HG03025 (cell line): ENCODE measurements at regions not wholly inside any gene's neighbourhood (a gene's known extent, or its start where the extent isn't known, plus 50 kb on each side); places are given as distances from the start of the nearest gene placed in this dataset.

ENCODE experiments used
- ATAC-seq: cut with Tn5 transposase; IDR thresholded peaks from one replicate; pipeline ENCODE4 v1.9.1; 2021; ENCODE audit warnings: mild to moderate bottlenecking, moderate library complexity; ENCODE audit not compliant: unreplicated experiment, low FRiP score

DNA sequence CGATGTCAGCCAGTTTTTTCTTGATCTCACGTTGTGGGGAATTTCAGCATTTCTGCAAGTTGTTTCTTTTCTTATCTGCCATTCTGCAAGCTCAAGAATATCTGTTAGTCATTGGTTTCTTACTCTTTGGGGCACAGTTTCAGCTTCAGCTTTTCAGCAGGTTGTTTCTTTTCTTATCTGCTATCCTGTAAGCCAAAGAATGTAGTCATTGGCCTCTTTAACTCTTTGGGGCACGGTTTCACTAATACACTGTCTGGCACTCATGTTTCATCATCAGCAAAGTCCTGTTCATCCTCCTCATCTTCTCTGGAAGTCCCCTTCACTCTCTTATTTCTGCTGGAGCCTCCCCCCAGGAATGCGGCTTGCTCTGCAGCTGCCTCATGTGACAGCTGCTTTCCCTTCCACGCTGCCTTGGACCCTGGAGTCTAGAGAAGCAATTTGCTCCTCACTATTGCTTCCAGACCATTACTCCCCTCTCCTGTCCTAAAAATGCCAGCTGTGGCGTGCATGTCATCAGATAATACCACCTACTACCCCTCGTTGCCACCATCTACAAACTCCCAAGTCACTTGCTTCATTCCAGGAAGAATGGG, 67.0 kb upstream of the CACNA1E start:
- ATAC-seq = no peak

GRCh38 chr1:181417915-181418314, 65.4 kb upstream of the CACNA1E start:
- ATAC-seq = no peak

- ATAC-seq = no peak
These were observed 59.9 kb upstream of the CACNA1E start for GRCh38 chr1:181423301-181423918.

GRCh38 chr1:181424786-181425403, 58.4 kb upstream of the CACNA1E start:
- ATAC-seq = peak; percentile 52

DNA sequence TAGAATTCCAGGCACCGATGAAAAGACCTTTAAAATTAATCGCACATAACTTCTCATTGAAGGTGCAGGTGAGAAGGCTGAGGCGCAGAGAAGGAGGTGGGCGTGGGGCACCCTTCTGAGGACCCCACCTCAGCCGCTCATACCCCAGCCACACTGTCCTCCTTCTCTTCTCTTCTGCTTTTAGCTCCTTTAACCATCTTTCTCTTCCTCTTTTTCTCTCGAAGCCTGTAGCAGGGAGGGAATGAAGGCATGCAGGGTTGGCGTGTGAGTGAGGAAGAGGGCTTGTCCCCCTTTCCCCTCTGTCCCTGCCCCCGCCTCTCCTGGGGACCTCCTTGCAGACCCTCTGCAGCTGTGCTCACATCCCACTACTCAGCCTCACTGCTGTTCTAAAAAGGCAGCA, 57.8 kb upstream of the CACNA1E start:
- ATAC-seq = no peak

DNA sequence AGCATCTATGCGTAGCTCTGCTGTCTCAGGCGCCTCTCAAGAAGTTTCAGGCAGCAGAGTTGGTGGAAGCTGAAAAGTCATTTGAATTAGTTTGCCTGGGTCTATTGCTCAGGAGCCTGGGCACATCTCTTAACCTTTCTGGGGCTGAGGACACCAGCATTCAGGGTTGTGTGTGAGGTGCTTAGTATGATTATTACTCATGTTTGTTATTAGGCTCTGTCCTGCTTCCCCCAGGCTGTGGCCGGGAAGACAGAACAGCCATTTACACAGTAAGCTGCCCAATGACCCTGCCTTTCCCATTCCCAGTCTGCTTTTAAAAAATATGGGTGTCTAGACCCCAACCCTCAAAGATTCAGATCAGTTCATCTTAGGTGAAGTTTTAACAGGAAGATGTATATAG, 53.9 kb upstream of the CACNA1E start:
- no peak for ATAC-seq

GRCh38 chr1:181430015-181430885, 53.1 kb upstream of the CACNA1E start:
- ATAC-seq = peak; percentile 52
